HG02943 (cell line): ENCODE measurements at regions not wholly inside any gene's neighbourhood (a gene's known extent, or its start where the extent isn't known, plus 50 kb on each side); places are given as distances from the start of the nearest gene placed in this dataset.
"Not testable (repeated sequence)": the region's sequence is repeated elsewhere in the genome, so short reads cannot be mapped to it uniquely, and the experiment has no call there.

Experiments
- ATAC-seq: cut with Tn5 transposase; IDR thresholded peaks from one replicate; pipeline ENCODE4 v1.9.1; 2021; ENCODE audit warnings: mild to moderate bottlenecking, low read depth, moderate library complexity; ENCODE audit not compliant: unreplicated experiment

DNA sequence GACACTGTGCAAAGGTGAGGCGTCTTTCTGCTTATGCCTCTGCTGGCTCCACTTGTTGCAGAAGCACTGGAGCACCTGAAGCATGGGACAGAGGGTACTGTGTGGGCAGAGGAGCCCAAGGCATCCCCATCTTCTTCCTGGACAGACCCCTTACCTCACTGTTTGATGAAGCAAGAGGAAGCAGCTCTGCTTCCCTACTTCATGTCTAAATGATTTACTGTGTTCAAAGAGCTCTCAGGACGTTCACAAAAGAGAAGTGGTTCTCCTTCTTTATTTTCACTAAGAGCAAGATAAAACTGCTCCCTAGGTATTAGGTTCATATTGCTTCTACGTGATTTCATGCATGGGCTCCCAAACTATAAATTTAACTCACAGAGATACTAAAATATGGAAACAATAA, 1635.4 kb upstream of the SLC10A2 start:
- ATAC-seq = no peak

DNA sequence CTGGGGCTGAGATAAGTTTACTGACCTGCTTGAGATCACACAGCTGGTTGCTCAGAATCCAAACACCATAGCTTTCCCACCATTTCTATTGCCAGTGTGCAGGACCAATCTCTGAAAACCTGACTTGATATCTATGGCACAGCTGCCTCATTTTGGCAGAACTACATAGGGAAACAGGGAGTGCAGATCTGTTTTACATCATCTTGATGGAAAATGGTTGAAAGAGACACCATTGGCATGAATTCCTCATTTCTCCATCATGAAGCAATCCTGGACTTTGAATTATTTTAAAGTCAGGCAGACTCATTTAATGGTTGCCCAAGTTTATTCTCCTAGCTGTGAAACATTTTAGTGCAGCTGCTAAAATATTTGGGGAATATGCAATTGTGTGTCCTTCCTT, 1628.2 kb upstream of the SLC10A2 start:
- no peak for ATAC-seq

GRCh38 chr13:104693126-104693525, 1626.9 kb upstream of the SLC10A2 start:
- no peak for ATAC-seq

DNA sequence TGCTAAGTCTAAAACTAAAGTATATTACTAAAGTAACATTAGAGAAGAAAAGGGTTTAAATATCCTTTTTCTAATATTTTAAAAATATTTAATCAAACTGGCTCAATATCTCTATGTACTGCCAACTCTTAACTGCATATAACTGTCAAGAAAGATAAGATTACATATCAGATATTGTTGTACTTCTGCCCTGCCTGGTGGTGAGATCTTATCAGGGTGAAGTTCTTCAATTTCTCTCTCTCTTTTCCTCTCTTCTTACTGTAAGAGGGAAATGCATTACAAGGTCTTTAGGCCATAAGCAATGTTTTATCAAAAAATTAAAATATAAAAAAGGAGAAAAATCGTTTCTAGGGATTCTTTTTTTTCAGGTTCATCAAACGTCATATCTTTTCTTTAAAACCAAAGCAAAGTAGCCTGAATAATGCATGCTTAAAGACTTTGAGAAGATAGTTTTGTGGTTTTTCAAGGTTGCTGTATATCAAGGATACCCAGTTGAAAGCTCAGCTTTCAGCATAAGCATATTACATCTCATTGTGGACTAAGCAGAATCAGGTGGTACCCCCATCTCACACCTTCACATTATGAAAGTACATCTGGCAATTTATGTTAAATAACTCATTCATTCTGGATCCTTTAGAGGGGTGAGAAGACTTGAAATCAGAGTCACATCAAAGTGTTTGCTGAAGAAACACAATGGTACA, 1625.7 kb upstream of the SLC10A2 start:
- ATAC-seq = no peak

DNA sequence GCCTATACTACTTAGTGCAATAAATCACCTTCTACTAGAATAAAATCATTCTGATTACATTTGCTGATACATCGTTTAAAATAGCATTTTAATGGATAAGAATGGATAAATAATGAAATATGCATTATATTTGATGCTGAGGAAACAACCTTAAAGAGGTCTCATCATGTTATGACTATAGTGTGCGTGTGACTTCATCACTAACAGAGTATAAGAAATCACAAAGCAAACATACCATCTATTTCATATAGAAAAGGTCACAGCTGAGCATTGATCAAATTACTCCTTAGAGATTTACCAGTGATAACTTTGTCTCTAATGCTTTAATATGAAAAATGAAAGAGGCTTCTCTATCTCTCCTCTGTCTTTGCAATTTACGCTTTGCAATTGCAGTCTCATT, 1620.3 kb upstream of the SLC10A2 start:
- no peak for ATAC-seq

- ATAC-seq = no peak
Observed at GRCh38 chr13:104683789-104684188, 1617.6 kb upstream of the SLC10A2 start.

DNA sequence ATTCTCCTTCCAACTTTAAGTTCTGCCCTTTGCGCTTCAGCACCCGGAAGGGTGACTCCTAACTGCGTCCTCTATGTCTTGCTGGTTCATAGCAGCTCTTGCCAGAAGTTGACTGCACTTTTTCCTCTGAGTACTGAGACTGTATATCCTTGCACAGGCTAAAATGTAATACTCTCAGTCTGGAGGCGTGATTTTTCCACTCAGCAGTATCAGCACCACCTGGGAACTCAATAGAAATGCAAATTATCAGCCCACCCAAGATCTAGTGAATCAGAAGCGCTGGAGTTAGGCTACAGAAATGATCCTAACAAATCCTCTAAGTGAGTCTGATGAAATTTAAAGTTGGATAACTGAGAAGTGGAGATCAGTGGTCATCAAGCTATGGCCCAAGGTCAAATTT, 1611.9 kb upstream of the SLC10A2 start:
- no peak for ATAC-seq

DNA sequence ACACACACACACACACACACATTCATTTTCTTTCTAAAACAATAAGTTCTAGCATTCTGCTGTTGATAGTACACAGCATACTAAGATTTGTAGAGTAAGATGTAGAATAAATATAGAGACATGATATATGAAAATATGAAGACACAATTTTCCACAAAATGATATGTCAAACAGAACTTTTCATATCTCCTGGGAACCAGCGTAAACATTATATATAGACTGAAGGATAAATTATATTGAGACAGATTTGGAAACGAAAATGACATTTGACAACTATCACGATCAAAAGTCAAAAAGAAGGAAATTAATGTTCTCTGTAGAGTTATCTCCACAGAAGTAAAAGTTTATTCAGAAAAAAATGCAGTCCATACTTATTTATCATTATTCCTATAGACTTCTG, 1605.7 kb upstream of the SLC10A2 start:
- no peak for ATAC-seq

DNA sequence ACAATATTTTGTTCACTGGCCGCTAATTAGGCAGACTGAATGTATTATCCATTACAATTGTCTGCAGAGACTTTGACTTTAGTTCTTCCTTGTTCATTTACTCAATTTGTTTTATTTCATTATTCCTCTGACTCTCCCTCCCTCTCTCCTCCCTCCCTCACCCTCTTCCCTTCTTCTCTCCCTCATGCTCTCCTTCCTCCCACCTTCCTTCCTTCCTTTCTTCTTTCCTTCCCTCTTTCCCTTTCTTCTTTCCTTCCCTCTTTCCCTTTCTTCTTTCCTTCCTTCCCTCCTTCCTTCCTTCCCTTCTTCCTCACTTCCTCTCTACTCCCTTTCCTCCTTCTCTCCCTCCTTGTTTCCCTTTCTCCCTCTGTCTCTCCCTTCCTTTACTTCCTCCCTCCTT, 1591.0 kb upstream of the SLC10A2 start:
- no peak for ATAC-seq

DNA sequence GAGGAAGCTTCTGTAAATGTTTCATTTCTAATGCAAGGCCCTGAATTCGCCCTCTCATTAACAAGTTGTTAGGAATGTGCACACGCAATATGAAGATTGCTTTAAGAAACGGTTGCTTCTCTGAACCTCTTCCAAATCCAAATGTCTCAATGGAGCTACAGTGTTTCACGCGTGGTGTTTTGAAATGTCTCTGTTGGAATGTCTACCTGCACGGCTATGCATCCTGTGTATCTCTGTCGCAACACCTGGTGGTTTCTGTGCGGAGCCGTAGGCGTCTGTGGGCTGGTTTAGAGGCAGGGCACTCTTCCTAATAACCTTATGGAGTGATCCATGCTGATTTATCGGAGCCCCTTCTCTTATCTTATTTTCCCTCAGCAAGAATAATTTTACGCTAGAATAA, 1584.2 kb upstream of the SLC10A2 start:
- ATAC-seq = no peak

GRCh38 chr13:104648291-104648690, 1582.1 kb upstream of the SLC10A2 start:
- no peak for ATAC-seq

DNA sequence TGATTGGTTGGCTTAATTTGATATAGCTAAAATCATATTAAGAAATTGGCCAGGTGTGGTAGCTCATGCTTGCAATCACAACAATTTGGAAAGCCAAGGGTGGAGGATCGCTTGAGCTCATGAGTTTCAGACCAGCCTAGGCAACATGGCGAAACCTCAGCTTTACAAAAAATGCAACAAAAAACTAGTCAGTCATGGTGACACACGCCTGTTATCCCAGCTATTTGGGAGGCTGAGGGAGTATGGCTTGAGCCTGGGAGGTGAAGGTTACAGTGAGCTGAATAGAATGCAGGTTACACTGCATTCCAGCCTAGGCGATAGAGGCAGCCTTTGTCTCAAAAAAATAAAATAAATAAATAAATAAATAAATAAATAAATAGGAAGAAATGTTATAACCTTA, 1579.6 kb upstream of the SLC10A2 start:
- no peak for ATAC-seq

DNA sequence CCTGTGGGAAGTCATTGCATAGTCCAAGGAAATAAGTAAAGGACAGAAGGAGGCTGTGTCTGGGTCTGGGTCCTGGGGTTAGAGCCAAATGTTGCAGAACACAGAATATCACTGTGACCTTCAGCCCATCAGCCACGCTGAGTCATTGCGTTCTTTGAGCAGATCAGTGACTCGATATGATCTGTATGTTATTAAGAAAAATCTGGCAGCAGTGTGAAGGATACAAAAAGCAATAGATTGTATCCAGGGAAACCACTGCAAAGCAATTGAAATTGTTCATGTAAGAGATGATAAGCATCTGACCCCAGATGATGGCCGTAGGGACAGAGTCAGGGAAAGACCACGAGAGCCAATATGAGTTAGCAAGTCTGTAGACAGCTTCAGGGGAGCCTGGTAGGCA, 1575.1 kb upstream of the SLC10A2 start:
- ATAC-seq = no peak

DNA sequence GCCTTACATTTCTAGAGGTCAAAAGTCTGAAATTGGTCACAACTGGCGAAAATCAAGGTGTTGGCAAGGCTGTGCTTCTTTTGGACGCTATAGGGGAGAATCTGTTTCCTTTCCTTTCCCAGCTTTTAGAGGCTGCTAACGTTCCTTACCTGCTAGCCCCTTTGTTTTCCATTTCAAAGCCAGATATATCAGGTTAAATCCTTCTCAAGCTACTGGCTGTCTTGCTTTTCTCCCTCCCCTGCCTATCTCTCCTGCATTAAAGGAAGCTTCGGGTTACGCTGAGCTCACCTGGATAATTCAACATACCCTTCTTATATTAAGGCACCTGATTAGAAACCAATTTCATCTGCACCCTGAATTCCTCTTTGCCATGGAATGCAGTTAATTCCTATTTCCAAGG, 1569.7 kb upstream of the SLC10A2 start:
- ATAC-seq = no peak

DNA sequence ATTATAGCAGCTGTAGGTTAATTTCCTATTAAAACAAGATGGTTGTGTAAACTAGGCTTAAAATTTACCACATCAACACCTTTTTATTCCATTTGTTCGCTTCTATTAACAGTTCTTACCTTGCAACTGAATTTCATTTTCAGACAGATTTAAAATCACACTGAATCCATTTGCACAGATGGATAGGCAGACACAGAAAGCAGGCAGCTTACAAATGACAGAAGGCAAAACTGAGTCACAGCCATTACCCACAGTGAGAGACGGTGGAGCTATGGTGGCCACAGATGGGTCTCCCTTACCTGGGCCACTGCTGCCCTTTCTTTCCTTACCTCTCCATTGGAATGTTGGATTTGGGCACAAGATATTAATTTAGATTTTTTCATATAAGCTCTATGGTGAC, 1567.8 kb upstream of the SLC10A2 start:
- ATAC-seq = no peak

GRCh38 chr13:104632736-104633135, 1566.5 kb upstream of the SLC10A2 start:
- ATAC-seq = no peak

GRCh38 chr13:104625201-104625600, 1559.0 kb upstream of the SLC10A2 start:
- no peak for ATAC-seq

DNA sequence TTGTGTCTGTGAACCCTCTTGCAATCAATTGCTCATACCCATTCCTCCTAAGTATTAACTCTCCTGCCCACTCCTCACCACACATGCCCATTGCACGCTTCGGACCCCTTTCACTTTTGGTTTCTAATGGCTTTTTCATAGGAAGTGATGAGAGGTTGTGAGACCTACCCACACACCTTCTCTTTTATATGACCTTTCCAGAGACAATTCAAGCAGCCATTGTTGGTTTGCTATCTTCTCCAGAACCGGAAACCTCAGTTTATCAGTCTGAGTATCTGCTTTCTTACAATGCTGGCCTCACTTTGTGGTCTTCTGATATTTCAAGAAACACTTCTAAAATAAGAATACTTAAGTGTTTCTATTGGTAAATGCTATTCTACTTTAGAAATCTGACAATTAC, 1550.8 kb upstream of the SLC10A2 start:
- no peak for ATAC-seq

DNA sequence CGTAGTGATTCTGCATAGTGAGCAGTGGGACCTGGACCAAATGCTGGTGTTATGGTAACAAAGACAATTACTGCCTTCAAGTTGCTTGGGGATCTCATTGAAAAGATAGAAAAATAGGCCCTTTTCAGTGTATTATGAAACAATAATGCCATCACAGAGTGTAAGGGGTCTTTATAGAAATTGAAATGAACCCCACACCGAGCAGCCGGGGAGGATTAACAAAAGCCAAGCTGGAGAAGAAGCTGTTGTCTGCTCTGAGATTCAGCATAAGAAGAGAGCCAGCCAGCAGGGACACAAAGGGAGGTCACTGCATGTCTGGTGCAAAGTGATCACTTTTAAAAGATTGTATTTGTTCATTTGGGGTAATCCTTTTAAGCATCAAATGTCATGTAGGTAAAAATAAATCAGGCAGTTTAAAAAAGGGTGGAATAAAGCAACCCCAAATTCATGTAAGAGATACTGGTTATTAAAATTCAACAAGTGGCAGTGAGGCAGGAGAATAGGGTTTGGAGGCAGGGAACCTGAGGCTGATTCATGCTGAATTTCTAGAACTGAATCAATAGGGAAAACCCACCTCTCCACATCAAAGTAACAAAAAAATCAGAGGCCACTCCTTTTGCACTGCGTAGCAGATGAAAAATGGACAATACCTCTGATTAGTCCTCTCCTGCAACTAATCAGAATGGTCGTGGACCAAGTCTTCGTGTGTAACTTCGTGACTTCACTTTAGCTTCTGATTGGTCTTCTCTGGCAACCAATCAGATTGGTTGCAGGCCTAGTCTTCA, 1548.3 kb upstream of the SLC10A2 start:
- ATAC-seq = no peak

GRCh38 chr13:104608331-104608730, 1542.1 kb upstream of the SLC10A2 start:
- no peak for ATAC-seq

- not testable (repeated sequence) for ATAC-seq
Observed at GRCh38 chr13:104605435-104605834, 1539.2 kb upstream of the SLC10A2 start.

- ATAC-seq = no peak
Observed at GRCh38 chr13:104597546-104598180, 1531.4 kb upstream of the SLC10A2 start.
